ENCODE measurements at regions not wholly inside any gene's neighbourhood (a gene's known extent, or its start where the extent isn't known, plus 50 kb on each side); places are given as distances from the start of the nearest gene placed in this dataset.
"Not testable (repeated sequence)": the region's sequence is repeated elsewhere in the genome, so short reads cannot be mapped to it uniquely, and the experiment has no call there.

DNA sequence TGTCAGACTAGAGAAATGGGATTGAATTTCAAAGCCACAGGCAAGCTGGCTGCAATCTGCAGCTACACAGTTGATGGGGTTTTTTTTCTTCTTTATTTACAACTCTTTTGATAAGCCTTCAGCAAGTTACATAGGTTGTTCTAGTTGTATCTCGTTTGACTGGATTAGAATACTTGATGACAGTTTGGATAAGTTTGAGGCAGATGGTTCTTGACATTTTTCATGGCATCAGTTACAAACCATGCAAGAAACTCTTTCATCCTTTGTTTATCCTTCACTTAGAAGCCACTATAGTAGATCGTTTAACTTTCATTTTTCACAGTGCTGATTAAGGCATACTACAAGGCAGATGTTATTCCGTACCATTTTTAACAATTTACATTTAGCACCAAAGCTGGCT is 238.9 kb downstream of the TOX3 start:
- DNase-seq: no peak

DNA sequence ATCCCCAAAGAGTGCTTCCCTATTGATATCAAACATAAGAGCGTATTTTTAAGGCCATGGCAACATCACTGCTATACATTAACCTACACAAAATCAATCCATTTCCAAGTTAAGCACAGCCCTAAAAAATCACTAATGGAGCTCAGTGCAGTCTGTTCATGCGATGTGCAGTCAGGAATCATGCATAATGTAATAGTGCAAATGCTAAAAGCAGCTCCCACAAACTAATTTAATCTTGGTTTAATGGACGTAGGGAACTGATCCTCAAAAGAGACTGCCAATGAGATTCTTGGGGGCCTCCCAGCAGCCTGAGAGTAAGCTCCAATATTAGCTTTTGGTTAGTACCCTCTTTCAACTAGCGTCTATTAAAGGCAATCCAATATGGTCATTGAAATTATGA is 245.9 kb downstream of the TOX3 start:
- no peak for DNase-seq

DNA sequence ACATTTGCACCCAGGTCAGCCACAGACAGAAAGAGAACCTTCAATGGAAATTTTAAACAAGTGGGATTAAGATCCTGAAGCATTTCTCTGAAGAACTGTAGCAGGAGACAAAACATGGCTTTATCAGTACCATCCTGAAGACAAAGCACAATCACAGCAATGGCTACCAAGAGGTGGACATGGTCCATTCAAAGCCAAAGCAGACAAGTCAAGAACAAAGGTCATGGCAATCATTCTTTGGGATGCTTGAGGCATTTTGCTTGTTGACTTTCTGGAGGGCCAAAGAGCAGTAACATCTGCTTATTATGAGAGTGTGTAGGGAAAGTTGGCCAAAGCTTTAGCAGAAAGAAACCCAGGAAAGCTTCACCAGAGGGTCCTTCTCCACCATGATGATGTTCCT is 248.2 kb downstream of the TOX3 start:
- DNase-seq: no peak

DNA sequence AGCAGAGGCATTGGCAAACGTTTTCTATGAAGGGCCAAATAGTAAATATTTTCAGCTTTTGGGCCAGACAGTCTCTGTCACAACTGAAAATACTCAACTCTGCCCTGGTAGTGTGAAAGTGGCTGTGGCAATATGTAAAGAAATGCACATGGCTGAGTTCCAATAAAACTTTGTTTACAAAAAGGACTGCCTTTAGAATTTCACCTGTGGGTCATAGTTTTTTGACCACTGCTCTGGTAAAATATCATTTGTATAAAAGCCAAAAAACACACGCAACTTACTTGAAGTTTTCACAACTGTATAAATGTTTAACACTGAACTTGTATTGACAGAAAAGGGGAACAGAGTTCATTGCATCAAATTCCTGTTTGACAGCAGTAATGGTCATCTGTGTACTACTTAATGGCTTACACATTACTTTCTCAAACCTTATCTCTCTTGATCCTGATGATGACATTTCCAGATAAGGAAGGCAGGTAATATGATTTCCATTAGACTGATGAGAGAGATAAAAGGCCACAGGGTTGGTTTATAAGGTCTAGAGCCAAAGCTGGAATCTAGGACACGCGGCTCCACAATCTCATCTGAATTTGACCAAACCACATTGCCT is 250.1 kb downstream of the TOX3 start:
- not testable (repeated sequence) for DNase-seq

DNA sequence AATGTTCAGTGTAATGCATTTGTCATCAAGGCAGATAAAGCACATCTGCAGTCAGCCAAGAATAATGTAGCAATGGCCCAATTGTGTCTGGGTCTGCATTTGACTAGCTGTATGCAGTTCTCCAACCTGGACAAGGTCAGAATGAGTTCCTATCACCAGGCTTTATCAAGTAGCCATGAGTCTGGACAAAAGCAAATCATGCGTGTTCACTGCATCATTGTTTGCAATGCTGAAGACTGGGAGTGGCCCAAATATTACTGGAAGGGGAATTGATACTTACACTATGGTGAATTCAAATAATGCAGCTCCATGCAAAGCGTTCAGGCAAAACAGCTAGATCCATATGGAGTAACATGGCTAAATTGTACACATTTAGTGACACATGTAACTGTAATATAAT is 250.9 kb downstream of the TOX3 start:
- DNase-seq: no peak

DNA sequence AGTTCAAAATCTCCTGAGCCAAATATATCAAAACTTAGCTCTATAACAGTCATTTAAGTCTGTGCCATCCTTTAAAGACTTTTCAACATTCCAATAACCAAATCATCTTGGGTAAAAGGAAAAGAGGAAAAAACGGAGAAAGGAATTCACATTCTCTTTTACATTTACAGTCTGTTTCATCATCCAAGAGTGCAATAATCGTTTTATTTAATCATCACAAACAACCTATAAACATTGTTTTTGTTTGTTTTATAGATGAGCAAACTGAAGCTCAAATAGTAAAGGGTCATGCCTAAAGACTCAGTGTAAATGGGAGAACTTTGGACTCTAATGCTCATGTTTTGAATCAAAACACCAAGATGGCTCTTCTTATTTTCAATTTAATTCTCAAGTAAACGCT is 252.3 kb downstream of the TOX3 start:
- DNase-seq: no peak

DNA sequence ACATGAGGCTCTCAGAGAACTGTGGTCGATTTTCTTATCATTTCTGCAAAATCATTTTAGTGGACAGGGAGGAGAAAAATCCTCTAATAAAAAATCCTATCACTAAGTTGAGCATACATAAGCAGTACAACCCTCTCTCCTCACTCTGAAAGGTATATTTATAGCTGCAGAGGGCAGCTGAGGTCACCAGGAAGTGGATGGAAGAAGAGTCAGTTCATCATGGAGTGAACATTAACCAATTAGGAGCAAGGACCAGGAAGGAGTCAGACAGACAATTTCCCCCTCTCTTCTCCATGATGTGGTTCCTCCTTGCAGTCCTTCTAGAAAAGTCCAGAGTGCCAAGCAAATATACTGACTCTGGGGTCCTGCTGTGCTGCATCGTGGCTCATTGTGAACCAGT is 253.7 kb downstream of the TOX3 start:
- no peak for DNase-seq

DNA sequence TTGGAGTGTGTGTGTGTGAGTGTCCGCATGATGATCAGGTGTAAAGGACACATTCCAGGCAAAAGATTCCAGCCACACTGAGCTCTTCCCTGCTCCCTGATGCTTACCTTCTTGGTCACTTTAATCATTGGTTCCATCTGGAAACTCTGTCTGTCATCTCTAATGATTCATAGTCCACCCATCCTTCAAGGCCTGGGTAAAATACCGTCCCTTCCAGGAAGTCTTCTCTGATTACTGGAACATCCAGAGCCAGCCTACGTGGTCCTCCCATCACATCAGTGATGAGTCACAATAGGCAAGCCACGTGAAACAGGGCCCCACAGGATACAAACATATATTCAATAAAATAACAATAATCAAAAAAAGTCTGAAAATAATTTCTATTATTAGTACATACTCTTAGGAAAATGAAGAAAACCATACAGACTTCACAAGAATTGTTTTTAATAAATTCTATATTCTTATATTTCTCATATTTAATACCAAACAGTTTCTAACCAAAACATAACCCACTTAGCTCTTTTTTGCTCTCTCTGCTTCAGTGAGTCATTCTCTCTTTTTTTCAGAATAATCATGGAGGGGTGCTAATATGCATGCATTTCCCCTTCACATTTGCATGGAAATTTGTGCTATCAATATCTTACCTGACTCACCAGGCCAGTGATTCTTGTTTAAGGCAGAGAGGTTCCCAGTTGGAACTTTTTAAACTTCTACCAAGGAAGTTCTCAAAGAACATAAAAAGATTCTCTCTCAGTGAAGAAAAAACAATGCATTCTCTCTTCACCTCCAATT is 263.2 kb downstream of the TOX3 start:
- no peak for DNase-seq

DNA sequence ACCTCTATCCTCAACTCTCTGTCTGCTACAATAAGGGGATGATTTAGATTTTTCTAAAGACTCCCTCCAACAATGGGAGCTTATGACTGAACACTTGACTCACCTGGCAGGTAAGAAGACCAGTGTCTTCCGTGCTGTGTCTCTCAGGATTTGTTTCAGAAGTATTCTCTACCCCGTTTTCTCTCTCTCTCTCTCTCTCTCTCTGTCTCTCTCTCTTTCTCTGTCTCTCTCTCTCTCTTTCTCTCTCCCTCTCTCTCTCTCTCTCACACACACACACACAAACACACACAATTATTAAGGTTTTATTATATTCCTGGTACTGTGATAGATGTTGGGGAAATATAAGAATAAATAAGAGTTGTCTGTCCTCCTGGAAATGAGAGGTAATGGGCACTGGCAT is 263.9 kb downstream of the TOX3 start:
- no peak for DNase-seq

DNA sequence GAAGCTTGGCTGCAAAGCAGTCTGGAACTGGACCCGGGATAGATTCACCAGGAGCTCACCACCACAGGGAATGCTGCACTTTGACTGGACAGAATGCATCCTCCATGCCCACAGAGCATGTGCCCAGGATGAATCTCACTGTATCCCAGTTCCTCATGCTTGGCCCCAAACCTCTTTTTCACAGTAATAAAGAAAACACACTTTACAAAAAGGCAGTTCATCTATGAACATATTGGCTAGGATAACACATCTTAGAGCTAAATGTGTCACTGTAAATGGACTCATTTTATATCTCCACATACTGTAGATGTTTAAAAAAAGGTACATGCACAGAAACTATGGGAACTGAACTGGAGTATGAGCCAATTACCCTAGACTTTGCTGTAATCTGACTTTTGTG is 266.9 kb downstream of the TOX3 start:
- no peak for DNase-seq

DNA sequence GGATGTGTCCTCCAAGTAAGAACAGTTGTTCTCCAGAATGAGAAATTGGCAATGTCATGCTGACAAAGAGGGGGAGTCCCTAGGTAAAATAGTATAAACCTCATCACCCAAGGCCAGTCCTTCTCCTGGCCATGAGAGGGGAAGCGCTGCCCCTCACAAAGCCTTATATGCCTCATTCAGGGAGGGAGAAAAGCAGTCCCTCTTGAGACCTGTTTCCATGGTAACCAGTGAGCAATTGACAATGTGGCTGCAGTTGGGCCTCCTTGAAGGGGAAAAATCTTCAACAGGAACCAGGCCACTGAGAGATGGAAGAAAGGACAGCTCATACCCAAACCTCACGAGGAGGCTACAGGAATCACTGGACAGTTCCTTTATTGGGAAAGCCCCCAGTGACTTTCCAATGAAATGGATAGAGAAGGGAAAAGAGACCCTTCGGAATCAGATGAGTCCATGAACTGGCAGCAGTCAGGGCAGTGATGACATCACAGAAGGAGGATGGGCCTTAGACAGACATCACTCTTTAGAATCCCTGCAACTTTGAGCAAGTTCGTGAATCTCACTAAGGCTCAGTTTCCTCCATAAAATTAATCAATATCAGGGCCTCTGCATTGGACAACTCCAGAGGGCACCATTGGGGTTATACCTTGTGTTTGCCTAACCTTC is 275.7 kb downstream of the TOX3 start:
- no peak for DNase-seq

DNA sequence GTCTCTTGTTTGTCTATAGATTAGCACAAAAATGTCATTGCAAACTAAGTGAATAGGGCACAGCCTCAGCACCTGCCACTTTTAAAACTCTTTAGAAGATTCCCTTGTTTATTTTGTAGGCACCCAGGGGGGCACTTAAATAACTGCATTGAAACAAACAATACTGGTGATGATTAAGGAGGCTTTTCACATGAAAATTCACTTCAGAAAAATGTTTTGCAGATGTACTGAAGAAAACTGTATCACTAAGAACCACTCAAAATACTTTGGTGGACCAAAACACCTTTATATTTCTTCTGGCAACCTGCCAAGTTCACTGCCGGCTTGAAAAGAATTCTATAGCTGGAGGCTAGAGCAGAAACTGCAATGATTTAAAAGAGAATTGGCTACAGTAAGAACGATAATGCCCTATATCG is 281.5 kb downstream of the TOX3 start:
- DNase-seq: no peak

DNA sequence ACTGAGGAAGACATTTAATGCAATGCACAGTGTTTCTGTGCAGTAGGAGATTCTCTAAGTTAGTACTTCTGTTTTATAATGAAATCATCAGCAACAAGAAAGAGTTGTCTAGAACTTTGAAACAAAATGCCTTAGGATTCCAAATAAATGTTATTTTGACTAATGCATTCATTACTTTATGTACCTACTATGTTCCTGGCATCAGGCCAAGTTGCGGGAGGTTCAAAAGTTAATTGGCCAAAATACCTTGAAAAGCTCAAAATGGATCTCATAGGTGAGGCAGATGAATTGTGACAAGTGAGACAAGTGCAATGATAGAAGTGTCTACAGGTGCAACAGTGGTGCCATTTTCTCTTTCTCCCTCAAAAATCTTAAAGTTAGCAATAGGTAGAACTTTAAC is 289.4 kb downstream of the TOX3 start:
- no peak for DNase-seq

DNA sequence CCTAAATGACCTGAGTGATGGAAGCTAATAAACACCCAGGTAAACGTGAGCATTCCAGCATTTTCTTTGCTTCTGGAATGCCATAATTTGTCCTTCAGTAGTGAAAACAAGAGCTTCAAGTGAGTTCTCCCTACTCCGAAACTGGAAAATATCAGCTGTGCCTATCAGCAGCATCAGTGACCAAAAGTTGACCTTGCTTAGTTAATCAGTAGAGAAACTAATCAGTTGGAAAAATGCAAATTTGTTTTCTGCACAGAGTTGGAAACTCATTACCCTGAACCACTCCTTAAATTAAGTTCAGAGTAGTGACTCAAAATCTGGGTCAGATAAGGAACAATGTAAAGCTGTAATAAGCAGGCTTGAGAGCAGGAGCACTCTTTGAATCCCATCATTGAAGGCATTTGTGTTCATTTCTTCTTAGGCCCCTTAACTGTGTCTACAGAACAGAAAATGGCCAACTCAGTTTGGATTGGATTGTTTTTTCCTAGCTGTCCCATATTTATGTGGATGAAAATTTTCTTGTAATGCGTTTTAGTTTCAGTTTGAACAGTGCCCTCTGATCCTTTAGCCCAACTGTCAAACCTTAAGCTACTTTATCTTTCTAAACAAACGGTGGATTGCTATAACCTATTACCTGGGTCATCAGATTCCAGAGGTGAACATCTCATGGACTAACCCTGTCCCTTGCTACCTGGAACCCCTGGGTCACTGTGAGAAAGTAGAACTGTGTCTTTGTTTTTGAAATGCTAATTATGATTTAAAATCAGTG is 290.4 kb downstream of the TOX3 start:
- no peak for DNase-seq

DNA sequence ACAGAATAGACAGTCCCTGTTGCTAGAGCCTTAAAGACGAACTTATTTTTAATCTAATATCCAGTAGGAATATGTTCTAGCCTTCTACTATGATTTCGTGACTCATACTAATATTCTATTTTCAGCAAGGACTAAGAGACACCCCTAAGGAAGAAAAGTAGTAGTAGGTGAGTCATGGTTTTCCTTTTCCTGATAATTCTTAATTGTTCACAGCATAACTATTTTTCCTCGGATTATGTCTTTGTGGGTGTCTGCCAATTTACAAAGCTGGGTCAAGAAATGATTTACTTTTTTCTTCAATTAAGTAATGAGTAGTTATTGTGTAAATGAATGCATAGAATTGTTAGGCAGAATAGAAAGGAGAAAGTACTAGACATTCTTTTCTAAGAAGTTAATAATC is 292.2 kb downstream of the TOX3 start:
- DNase-seq: no peak

DNA sequence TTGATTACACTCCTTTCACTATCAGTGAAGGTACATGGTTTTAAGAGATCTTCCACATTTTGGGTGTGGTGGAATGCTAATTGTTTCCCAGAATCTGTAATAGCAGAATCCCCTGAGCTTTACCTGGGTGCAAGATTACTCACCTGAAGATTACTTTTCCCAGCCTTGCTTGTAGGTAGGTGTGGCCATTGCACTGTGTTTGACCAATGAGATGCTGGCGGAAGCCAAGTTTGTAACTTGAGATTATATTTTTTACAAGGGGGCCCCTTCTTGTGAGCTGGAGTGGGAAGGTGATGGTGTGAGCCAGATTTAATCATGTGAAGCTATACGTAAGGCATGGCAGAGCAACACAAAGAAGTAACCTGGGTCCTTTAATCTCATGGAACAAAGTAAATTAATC is 294.3 kb downstream of the TOX3 start:
- DNase-seq: no peak

DNA sequence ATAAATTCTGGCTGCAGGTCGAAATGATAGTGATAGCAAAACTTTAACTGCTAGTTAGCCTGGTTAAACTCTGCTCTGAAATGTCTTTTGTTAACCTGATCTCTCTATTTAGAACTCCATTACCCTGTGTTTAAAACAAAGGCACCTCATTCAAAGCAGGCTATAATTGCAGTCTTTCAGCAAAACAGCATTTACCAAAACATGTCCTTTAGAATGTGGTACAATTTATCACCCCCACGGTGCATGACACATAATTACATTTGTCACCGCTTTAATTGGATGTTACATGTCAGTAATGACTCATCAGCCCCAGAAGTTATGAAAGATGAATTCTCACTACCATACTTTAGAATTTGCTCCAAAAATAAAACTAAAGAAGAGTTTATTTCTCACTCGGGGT is 295.4 kb downstream of the TOX3 start:
- no peak for DNase-seq

DNA sequence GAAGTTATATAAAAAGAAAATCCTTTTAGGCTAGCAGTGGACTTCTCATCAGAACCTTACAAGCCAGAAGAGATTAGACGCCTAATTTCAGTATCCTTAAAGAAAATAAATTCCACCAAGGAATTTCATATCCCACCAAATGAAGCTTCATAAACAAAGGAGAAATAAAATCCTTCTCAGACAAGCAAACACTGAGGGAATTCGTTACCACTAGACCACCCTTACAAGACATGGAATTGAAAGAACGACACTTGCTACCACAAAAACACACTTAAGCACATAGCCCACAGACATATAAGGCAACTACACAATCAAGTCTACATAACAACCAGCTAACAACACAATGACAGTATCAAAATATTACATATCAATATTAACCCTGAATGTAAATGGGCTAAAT is 299.2 kb downstream of the TOX3 start:
- no peak for DNase-seq

DNA sequence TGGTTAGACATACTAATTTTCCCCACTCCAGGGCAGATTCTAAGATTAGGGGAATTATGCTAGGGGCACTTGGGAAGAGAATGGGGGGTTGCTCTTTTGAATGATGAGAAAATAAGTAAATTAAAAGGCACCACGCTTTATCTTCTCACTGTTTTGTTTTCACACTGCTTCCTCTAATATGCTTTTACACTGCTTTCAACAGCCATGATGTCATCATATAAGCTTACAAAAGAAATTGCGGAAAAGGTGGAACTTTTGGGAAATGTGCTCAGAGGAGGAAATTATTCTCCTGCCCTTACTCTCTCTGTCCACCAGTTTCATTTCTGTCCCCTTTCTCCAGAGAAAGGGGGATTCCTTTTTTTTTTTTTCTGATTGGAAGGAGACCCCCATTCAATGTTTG is 308.2 kb downstream of the TOX3 start:
- no peak for DNase-seq

DNA sequence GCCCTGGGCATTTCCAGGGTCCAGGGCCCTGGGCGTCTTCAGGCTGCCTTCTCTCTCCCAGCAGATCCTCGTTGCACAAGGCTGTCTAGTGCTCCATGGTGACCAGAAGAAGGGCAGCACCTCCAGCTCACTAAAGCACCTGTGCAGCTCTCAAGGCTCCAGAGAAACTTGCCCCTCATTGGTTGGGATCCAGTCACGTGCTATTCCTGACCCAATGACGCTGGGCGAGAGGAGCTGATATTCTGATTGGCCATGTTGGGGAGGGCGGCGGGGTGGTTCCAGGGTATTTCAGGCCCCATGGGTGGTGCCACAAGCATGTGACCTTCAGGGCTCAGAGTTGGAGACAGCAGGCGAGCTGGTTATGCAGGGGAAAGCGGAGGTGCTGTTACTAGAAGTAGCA is 309.1 kb downstream of the TOX3 start:
- DNase-seq: no peak

DNA sequence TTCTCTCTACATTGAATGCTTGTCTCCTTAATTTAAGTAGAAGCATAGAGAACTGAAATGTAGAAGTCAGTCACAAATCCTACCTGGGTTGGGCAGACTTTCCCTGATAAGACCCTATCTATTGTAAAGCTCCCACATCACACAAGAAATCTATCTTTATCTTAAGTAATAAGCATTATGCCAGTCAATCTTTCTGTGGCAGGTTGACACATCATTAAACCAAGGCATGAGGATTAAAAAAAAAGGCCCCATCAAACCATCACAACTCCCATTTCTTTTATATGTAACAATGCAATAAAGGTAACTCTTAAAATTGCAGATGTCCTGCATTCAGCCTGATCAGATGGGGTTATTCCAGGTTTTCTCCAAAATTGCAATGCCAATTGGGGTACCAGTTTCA is 311.8 kb downstream of the TOX3 start:
- no peak for DNase-seq

DNA sequence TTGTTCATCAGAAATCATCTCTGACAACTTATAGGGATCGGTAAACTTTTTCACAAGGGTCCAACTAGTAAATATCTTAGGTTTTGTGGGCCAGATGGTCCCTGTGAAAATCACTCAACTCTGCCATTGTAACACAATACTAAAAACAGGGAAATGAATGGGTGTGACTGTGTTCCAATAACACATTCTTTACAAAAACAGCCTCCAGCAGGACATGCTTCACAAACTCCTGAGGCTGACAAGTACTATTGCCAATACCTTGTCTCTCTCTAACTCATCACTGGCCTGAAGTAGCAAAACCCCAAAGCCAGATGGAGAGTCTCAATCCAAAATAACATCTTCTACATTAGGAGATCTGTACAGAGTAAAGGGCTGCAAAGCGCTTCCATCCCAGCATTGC is 312.3 kb downstream of the TOX3 start:
- no peak for DNase-seq

DNA sequence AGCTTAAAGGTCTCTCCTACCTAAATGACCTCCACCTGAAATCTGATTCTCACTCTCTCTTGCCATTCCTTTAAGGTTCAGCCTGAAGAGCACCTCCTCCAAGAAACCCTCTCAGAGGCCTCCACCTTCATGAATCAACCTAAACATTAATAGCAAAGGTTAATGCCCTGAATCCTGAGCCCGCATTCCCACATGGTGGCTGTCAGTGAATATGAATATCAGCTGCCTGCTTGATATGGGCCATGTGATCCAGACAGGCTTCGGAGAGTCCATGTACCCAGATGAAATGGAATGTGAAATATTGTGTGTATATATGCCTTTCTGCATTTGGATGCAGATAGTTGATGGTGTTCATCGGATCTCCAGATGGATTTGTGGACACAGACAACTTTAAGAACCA is 317.5 kb downstream of the TOX3 start:
- DNase-seq: no peak

DNA sequence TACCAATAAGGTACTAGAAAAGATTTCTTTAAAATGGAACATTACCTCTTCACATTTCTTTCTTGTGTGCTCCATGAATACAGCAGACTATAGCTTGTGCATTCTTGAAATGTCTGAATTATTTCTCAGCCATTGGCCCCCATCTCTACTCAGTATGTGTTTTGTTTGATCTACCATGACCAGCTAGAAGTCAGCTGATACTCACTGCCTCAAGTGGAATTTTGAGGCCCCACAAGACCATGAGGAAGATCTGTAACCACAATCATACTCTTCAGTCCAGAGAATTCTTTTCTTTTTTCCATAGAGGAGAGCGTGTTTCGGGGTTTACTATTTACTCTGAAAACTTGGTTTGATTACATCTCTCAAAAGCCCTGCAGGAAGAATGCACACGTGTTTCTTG is 319.1 kb downstream of the TOX3 start:
- DNase-seq: no peak

Data from stimulated activated CD4-positive, alpha-beta T cell treated with anti-CD3 and anti-CD28 coated beads, Interleukin-4, amount 100 ng/mL, for 24 hours (primary cell).